ENCODE measurements at regions not wholly inside any gene's neighbourhood (a gene's known extent, or its start where the extent isn't known, plus 50 kb on each side); places are given as distances from the start of the nearest gene placed in this dataset.

DNA sequence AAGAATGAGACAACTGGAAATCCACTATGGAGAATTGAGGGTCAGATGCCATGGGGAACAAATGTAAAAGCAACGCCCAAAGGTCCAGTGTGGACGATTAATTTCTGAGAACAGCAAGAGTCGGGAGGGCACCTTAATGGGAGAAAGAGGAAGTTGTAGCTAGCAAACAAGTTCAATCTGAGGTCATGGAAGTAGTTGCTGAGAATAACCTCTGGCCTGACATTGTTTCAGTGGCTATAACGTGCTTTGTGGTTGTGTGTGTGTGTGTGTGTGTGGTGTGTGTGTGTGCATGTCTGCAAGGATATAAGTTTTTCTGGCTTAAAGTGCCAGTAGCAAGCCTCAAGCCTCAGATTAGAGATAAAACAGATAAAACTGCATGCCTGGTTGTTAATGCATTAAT lies 1630.1 kb upstream of the TENM4 start:
- TF ChIP-seq, protein P1, sequence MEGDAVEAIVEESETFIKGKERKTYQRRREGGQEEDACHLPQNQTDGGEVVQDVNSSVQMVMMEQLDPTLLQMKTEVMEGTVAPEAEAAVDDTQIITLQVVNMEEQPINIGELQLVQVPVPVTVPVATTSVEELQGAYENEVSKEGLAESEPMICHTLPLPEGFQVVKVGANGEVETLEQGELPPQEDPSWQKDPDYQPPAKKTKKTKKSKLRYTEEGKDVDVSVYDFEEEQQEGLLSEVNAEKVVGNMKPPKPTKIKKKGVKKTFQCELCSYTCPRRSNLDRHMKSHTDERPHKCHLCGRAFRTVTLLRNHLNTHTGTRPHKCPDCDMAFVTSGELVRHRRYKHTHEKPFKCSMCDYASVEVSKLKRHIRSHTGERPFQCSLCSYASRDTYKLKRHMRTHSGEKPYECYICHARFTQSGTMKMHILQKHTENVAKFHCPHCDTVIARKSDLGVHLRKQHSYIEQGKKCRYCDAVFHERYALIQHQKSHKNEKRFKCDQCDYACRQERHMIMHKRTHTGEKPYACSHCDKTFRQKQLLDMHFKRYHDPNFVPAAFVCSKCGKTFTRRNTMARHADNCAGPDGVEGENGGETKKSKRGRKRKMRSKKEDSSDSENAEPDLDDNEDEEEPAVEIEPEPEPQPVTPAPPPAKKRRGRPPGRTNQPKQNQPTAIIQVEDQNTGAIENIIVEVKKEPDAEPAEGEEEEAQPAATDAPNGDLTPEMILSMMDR (IDR thresholded peaks at IDR 0.05): no peak
- TF ChIP-seq POLR2A (IDR thresholded peaks at IDR 0.05): no peak

Measured in Peyer's patch (tissue), 4 donors.